Activated CD4-positive, alpha-beta T cell treated with anti-CD3 and anti-CD28 coated beads, Interleukin-2, amount 50 U/mL, for 4 hours (primary cell): ENCODE measurements at regions not wholly inside any gene's neighbourhood (a gene's known extent, or its start where the extent isn't known, plus 50 kb on each side); places are given as distances from the start of the nearest gene placed in this dataset.
"Not testable (repeated sequence)": the region's sequence is repeated elsewhere in the genome, so short reads cannot be mapped to it uniquely, and the experiment has no call there.

Experiments
- DNase-seq, 2 experiments: peaks; one replicate each; pipeline ENCODE4 v3.0.0-alpha.2; 2020

GRCh38 chr22:46026899-46027210 is 49.9 kb upstream of the WNT7B start:
- no peak for DNase-seq

DNA sequence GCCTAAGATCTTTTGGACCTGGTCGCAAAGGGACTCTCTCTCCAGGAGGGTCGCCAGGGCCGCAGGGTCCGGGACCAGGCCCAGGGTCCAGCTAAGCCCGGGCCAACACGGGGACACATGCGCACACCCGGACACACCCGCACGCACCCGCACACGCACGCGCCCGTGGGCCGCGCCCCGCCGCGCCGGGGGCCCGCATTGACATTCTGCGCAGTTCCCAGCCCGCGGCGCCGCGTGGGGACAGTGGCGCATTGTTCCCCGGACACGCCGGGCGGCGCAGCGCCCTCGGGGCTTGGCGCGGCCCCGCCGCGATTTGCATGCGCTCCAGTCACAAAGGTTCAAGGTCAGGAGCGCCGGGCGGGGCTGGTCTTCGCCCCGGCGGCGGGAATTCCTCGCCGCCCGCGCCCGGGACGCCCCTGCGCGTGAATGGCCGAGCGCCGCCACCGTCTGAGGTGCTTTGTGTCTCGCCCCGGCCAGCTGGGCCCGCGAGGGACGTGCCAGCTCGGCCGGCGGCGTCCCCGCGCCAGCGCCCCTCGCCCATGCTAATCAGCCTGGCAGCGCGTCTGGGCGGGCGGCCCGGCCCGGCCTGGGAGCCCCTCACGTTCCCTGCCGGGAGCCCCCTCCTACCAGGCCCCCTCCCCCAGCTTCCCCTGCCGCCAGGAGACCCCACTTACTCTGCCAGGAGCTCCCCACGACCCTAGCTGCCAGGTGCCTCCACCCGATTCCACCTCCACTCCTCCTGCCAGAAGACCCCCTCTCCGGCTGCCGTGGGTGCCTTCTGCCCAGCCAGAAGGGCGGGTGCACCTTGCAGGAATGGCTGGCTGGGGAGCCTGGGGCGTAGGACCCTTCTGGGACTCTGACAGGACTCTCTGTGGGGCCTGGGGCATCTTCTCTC is 50.5 kb upstream of the WNT7B start:
- DNase-seq = no peak

GRCh38 chr22:46028106-46028991 is 51.4 kb upstream of the WNT7B start:
- no peak for DNase-seq

DNA sequence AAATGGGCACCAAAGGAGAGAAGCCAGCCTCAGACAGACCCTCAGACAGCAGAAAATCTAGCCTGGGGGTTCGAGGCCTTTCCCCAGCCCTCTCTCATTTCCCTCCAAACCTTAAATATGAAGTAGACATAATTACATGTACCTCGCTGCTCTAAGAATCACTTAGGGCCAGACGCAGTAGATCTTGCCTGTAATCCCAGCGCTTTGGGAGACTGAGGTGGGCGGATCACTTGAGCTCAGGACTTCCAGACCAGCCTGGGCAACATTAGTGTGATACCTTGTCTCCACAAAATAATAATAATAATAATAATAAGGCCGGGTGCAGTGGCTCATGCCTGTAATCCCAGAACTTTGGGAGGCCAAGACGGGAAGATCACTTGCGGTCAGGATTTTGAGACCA is 52.1 kb upstream of the WNT7B start:
- DNase-seq = no peak

DNA sequence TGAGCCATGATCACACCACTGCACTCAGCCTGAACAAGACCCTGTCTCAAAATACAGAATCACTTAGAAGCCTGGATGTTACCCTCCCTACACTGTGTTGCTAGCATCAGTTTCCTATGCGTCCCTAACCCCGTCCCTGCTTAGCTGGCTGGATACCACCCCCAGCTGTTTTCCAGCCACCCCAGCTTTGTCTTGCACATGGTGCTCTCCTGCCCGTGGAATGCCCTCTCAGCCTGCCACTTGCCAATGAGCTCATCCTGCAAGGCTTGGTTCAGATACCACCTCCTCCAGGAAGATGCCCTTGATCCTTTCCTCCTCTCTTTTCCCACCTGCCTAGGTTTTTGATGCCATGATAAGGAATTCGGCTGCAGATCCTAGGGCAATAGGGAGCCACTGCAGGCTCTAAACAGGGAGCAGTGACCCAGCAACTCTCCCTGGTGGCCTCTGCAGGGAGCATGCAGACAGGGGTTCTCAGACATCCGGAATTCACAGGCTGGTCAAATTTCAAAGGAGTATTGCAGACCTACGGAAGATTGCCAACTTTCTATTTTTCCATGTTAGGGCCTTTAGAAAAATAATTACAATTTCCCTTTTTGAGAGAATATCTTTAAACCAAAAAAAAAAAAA is 52.7 kb upstream of the WNT7B start:
- DNase-seq = no peak

GRCh38 chr22:46030231-46030880 is 53.4 kb upstream of the WNT7B start:
- no peak for DNase-seq

GRCh38 chr22:46031066-46031465 is 54.1 kb upstream of the WNT7B start:
- DNase-seq = no peak

GRCh38 chr22:46031557-46031956 is 54.6 kb upstream of the WNT7B start:
- no peak for DNase-seq

DNA sequence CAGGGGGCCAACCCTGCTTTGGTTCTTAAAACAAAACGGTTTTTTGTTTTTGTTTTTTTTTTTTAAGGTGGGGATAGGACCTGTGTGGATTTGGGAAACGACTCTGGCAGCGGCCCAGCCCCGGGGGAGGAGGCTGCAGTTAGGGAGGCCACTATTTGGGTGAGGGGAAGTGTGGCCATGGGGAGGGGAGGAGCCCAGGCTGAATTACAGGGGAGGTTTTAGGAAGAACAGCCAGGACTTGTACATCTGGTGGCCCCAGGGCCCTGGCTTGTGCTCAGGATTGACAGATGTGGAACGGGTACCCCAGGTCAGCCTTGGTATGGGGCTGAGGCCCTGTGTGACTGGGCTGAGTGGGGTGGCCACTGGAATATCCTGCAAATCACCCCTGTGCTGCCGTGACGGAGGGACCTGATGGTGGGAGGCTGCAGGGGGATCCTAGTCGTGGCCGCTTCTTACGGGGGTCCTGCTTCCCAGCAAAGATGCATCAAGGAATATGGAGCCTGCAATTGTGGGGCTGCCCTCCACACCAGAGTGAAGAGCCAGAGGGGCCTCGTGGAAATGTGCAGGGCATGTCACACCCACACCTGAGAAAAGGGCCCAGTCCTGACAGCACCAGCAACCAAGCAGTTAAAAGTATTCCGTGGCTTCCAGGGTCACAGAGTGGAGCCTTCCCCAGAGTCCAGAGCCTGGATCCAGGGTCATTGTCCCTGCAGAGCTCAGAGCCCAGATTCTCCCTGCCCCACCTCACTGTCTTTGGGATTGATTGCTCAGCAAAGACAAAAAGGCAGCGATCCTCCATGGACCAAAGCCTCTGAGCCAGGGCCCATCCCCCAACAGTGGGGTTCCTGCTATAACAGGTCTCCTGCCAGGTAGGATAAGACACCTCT is 55.2 kb upstream of the WNT7B start:
- DNase-seq = no peak

DNA sequence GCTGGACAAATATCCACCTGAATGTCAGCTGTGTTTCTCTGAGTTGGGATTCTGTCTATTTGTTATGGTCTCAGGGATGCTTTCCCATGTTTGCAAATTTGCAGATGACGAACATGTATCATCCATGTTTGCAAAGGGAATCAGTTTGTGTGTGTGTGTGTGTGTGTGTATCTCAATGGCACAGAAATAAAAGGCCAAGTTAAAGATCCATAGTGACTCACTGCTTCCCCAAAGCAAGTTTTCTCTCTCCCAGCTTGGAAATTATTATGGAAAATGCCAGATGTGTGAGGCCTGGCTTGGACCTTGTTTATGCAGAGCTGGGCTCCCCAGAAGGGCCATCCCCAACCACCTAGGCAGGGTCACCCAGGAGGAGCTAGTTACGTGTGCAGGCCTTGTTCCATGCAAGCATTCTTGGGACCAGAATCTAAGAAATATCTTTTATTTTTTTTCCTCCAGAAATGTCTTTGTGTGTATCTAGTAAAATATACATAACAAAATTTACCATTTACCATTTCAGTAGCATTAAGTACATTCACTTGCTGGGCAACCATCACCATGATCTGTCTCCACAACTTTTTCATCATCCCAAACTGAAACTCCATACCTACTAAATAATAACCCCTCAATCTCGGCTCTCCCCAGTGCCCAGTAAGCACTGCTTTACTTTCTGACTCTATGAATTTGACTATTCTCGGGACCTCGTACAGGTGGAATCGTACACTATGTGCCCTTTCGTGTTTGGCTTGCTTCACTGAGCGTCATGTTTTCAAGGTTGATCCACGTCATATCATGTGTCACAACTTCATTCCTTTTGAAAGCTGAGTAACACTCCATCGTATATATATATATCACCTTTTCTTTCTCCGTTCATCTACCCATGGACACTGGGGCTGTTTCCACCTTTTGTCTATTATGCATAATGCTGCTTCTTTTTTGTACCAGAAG is 56.6 kb upstream of the WNT7B start:
- DNase-seq = no peak

GRCh38 chr22:46034480-46034879 is 57.5 kb upstream of the WNT7B start:
- DNase-seq = not testable (repeated sequence)

GRCh38 chr22:46035380-46035741 is 58.4 kb upstream of the WNT7B start:
- no peak for DNase-seq

DNA sequence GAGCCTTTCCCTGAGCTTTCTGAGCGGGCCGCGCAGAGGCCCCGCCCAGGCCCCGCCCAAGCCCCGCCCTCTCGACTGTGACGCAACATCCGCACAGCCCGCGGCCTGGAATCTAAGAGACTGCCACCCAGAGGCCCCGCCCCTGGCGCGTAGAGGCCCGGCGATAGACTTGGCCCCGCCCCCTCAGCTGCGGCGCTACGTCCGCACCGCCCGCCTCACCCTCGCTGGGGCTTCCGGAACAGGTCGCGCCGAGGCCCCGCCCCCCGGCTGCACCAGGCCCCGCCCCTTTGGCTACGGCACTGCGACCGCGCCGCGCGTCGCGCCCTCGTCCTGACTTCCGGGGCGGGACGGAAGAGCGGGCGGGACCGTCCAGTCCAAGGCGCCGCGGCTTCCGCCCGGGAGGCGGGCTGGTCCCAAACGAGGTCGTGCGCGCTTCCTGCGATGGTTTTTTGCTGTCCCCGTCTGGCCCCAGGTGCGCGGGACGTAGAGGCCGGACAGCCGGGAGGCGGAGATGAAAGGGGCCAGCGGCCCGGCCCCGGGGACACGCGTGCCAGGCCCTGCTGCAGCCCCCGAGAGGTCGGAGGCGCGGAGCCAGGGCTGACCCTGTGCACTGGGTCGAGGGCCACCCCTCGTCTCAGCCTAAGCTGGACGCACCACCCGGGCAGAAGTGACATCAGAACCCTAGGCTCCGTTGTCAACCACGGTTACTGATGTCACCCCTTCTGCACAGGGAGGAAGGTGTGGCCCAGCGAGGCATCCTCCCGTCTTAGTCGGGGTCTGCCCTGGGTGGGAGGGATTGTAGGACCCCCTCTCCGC is 59.0 kb upstream of the WNT7B start:
- peak; percentile 100 for DNase-seq

GRCh38 chr22:46036558-46037408 is 59.8 kb upstream of the WNT7B start:
- peak; percentile 53 to 55 for DNase-seq

DNA sequence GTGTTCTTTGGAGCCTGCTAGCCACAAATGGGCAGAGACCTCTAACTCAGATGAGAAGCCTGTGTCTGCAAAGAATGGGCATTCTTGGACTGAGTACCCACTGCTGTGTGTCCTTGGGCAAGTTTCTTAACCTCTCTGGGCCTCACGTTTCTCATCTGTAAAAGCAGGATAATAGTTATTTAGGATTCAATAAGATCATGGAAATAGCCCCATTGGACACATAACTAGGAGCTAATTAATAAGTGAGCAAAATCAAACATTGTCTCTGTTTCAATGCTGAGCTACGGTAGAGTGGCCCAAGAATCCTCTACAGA is 61.2 kb upstream of the WNT7B start:
- DNase-seq = no peak

DNA sequence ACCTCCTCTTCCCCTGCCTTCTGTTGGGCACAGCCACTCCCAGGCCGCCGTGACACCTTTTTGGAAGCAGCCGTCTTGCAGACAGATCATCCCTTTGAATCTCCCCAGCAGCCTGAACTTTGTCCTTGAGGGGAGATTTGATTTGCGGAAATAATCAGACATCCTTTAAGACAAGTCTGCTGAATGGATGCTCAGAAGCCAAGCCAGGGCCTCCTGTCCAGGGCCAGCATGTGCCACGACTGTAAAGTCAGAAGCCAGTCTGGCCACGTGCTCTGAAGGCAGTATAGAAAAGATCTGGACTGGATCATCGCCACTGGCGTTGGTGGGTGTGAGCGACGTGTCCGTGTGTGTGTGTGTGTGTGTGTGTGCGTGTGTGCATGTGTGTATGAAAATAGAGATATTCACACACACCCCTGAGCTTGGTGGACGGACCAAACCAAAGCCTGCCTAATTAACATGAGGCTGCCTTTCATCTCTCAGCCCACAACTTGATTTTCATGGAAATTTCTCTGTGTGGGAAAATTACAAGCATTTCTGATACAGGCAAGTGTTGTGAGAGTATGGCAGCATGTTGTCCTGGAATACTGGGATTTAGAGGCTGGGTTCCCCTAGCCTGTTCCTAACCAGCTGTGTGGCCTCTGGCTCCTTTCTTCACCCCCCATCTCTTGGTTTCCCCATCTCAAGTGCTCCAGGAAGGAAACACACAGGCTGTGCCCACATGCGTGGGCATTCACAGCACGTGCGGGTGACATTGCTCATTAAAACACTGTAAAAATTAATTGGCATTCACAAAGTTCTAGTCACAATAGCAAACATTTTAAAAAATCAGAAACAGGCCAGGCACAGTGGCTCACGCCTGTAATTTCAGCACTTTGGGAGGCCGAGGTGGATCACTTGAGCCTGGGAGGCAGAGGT is 61.8 kb upstream of the WNT7B start:
- DNase-seq = no peak

DNA sequence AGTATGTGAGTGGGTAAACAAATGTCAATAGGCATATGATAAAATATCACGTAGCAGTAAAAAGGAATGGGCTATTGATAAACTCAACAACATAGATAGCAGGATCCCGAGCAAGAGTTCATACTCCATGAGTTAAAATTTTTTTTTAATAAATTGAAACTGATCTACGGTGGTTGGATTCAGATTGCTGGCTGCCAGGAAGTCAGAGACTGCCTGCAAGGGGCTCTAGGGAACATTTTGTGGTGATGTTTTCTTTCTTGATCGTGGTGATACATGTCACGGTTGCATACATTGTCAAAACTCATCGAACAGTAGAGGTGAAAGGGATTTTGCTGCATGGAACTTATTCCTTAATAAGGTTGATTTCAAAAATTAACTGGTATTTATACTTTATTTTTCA is 62.6 kb upstream of the WNT7B start:
- DNase-seq = no peak
